GM13977 (cell line): ENCODE measurements at regions not wholly inside any gene's neighbourhood (a gene's known extent, or its start where the extent isn't known, plus 50 kb on each side); places are given as distances from the start of the nearest gene placed in this dataset.
"Not testable (repeated sequence)": the region's sequence is repeated elsewhere in the genome, so short reads cannot be mapped to it uniquely, and the experiment has no call there.

Source experiments
- DNase-seq: peaks from one replicate; pipeline ENCODE4 v3.0.0; 2012; ENCODE audit warnings: low spot score
- in situ Hi-C: fragments of 300-500 bp; cut with MboI; formaldehyde crosslinking; loops from one replicate; pipeline ENCODE4 v1.12.0; 2022; ENCODE audit warnings: low sequenced_read_pairs, low pct_unique_long_range_greater_than_20kb, mixed read lengths, inconsistent platforms; ENCODE audit not compliant: unreplicated experiment
- TF ChIP-seq, protein P1 (sequence below): IDR thresholded peaks from 2 replicates; pipeline ENCODE4 v1.5.1; 2012; ENCODE audit warnings: mild to moderate bottlenecking, control low read depth; ENCODE audit not compliant: insufficient read depth; ENCODE audit errors: extremely low read depth, missing control alignments

DNA sequence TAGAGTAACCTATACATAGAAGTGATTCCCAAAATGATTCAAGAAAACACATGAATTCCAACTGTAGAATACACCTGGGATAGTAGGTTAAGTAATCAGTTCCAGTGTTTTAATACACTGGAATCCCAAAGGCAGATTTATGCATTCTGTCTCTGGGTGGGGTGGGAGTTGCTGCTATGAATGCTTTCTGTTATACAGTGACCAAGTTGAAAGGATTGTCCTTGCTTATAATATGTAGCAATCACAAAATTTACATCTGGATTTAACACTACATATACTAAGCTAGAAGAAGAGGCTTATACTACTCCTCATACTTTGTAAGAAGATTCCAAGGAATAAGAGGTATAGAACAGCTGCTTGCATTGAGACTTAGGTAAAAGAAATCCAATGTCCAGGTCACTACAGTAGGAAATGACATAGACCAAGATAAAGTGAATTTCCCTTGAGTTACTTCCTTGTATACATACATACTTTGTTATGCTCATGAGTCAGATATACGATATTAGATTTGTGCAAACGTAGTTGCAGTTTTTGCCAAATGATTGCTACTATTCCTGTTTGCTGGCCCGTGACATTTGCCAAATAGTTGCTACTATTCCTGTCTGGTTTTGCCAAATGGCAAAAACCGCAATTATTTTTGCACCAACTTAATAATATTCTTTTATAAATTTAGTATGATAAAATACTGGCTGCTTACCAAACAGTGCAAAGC, 210.5 kb upstream of the DIAPH2 start:
- TF ChIP-seq, protein P1, sequence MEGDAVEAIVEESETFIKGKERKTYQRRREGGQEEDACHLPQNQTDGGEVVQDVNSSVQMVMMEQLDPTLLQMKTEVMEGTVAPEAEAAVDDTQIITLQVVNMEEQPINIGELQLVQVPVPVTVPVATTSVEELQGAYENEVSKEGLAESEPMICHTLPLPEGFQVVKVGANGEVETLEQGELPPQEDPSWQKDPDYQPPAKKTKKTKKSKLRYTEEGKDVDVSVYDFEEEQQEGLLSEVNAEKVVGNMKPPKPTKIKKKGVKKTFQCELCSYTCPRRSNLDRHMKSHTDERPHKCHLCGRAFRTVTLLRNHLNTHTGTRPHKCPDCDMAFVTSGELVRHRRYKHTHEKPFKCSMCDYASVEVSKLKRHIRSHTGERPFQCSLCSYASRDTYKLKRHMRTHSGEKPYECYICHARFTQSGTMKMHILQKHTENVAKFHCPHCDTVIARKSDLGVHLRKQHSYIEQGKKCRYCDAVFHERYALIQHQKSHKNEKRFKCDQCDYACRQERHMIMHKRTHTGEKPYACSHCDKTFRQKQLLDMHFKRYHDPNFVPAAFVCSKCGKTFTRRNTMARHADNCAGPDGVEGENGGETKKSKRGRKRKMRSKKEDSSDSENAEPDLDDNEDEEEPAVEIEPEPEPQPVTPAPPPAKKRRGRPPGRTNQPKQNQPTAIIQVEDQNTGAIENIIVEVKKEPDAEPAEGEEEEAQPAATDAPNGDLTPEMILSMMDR: no peak
- DNase-seq: no peak
- in situ Hi-C loops: no loop called here

DNA sequence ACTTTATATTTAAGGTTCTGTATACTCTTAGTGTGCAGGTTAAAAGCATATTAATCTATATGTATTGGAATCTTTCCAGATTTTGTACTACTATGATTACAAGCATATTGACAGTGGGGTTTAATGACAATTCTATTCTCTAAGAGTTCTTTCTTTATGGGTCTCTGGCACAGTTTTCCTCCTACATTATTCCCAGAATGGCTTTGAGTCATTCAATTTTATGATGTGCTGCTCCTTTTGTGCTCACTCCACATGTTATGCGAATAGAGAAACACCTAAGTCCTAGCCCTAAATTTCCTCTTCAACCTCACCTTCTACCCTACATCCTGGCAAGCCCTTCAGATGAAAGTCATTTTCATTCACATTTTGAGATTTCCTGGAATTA, 209.9 kb upstream of the DIAPH2 start:
- TF ChIP-seq, protein P1: no peak
- in situ Hi-C loops: no loop called here
- DNase-seq: no peak

DNA sequence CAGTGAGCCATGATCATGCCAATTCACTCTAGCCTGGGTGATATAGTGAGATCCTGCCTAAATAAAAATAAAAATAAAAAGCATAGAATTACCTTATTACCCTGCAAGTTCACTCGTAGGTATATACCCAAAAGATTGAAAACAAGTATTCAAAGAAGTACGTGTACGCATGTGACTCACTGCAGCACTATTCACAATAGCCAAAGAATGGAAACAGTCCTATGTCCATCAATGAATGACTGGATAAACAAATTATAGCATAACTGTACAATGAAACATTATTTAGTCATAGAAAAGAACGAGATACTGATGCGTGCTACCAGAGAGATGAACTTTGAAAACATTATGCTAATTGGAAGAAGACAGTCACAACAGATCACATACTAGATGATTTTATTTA, 204.6 kb upstream of the DIAPH2 start:
- DNase-seq: no peak
- TF ChIP-seq, protein P1: no peak
- in situ Hi-C loops: no loop called here

DNA sequence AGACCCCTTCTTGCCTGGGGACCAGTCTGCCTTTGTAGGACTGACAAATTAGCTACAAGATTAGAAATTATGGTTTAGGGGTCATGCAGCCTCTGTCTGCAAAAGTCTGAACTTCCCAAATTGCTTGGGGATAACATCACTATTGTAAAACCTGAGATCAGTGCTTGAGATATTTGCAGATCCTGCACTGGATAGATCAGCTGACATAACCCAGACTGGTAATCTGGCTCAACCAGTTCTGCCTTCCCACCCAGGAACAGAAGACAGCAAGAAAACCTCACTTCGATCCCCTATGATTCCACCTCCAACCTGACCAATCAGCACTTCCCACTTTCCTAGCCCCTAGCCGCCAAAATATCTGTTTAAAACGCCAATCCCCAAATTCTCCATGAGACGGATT, 202.8 kb upstream of the DIAPH2 start:
- TF ChIP-seq, protein P1: no peak
- in situ Hi-C loops: no loop called here
- DNase-seq: no peak

DNA sequence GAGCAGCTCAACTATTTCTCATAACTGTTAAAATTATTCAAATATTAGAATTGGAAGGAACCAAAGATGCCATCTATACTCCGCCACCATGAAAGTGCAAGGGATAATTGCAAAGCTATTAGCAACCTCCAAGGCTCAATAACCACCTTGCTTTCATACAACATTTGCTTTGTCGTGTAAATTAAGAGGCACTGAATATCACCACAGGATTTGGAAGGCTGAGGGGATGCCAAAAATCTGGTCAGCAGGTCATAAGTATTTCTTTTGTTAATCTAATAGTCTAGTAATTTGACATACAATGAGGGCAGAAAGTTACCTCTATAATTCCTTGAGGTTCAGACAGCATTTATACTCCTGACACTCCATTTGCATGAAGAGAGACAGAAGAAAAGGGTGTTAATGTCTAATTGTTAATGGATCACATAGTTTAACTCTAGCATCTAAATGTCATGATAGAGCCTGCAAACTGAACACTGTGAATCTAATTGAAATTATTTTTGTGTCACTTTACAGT, 200.9 kb upstream of the DIAPH2 start:
- in situ Hi-C loops: no loop called here
- no peak for DNase-seq
- TF ChIP-seq, protein P1: no peak

DNA sequence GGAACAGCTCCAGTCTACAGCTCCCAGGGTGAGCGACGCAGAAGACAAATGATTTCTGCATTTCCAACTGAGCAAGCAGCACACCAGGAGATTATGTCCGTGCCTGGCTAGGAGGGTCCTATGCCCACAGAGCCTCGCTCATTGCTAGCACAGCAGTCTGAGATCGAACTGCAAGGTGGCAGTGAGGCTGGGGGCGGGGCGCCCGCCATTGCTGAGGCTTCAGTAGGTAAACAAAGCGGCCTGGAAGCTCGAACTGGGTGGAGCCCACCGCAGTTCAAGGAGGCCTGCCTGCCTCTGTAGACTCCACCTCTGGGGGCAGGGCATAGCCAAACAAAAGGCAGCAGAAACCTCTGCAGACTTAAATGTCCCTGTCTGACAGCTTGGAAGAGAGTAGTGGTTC, 198.0 kb upstream of the DIAPH2 start:
- in situ Hi-C loops: not testable (repeated sequence)

DNA sequence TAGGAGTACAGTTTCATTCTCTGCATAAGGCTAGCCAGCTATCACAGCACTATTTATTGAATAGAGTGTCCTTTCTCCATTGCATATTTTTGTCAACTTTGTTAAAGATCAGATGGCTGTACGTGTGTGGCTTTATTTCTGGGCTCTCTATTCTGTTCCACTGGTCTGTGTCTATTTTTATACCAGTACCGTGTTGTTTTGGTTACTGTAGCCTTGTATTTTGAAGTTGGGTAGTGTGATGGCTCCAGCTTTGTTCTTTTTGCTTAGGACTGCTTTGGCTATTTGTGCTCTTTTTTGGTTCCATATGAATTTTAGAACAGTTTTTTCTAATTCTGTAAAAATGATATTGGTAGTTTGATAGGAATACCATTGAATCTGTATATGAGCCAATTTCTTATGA, 182.1 kb upstream of the DIAPH2 start:
- in situ Hi-C loops: no loop called here

More for the DNA sequence above, 198.0 kb upstream of the DIAPH2 start:
- DNase-seq: not testable (repeated sequence)

DNA sequence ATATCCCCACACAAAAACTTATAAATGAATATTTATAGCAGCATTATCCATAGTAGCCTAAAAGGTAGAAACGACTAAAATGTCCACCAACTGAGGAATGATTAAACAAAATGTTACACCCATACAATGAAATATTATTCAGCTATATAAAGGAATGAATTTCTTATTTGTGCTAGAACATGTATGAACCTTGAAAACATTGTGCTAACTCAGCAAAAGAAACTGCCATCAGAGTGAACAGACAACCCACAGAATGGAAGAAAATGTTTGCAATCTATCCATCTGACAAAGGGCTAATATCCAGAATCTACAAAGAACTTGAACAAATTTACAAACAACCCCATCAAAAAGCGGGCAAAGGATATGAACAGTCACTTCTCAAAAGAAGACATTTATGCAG, 155.3 kb upstream of the DIAPH2 start:
- DNase-seq, in situ Hi-C loops: not testable (repeated sequence)

More for the DNA sequence above, 182.1 kb upstream of the DIAPH2 start:
- no peak for DNase-seq
- TF ChIP-seq, protein P1: no peak
